Mesenchymal stem cell (in vitro differentiated cells and primary cell): ENCODE measurements at regions not wholly inside any gene's neighbourhood (a gene's known extent, or its start where the extent isn't known, plus 50 kb on each side); places are given as distances from the start of the nearest gene placed in this dataset.
"Not testable (repeated sequence)": the region's sequence is repeated elsewhere in the genome, so short reads cannot be mapped to it uniquely, and the experiment has no call there.

Experiments used
- DNase-seq: peaks from one replicate; pipeline ENCODE4 v3.0.0-alpha.2; 2013
- H2AFZ ChIP-seq: one replicate; pipeline ENCODE4 v1.6.1; 2013; ENCODE audit warnings: low read depth, mild to moderate bottlenecking, control low read depth, inconsistent platforms, low read length, moderate library complexity
- H2AK5ac ChIP-seq: 2 replicates; pipeline ENCODE4 v1.6.1; 2013; ENCODE audit warnings: low read length, moderate library complexity, mild to moderate bottlenecking, inconsistent platforms; ENCODE audit not compliant: severe bottlenecking
- H2BK120ac ChIP-seq: one replicate; pipeline ENCODE4 v1.6.1; 2013; ENCODE audit warnings: low read depth, mild to moderate bottlenecking, inconsistent platforms, low read length, moderate library complexity
- H2BK12ac ChIP-seq, 2 experiments: one replicate each; pipeline ENCODE4 v1.6.1; 2013; ENCODE audit warnings: inconsistent platforms in 2 of 2, low read length in 2 of 2, mild to moderate bottlenecking in 2 of 2, moderate library complexity in 2 of 2, control low read depth in 1 of 2
- H2BK15ac ChIP-seq: one replicate; pipeline ENCODE4 v1.6.1; 2013; ENCODE audit warnings: mild to moderate bottlenecking, low read depth, inconsistent platforms; ENCODE audit not compliant: poor library complexity, severe bottlenecking
- H2BK5ac ChIP-seq: 2 replicates; pipeline ENCODE4 v1.6.1; 2013; ENCODE audit warnings: low read depth, mild to moderate bottlenecking, low read length, control low read depth, inconsistent platforms; ENCODE audit not compliant: poor library complexity, severe bottlenecking
- H3K14ac ChIP-seq, 2 experiments: one replicate each; pipeline ENCODE4 v1.6.1; 2013; ENCODE audit warnings: inconsistent platforms in 2 of 2, low read length in 2 of 2, control low read depth in 1 of 2, mild to moderate bottlenecking in 1 of 2, moderate library complexity in 1 of 2
- H3K18ac ChIP-seq, 2 experiments: one replicate each; pipeline ENCODE4 v1.6.1; 2013; ENCODE audit warnings: inconsistent platforms in 2 of 2, low read length in 2 of 2, control low read depth in 1 of 2, low read depth in 1 of 2, mild to moderate bottlenecking in 1 of 2
- H3K23ac ChIP-seq, 2 experiments: one replicate each; pipeline ENCODE4 v1.6.1; 2013; ENCODE audit warnings: inconsistent platforms in 2 of 2, low read length in 2 of 2, mild to moderate bottlenecking in 2 of 2, moderate library complexity in 2 of 2, control low read depth in 1 of 2
- H3K27ac ChIP-seq: 2 replicates; pipeline ENCODE4 v1.5.1; 2013; ENCODE audit warnings: mild to moderate bottlenecking, moderate library complexity, low read length, control low read depth, inconsistent platforms; ENCODE audit not compliant: poor library complexity, severe bottlenecking
- H3K27me3 ChIP-seq, 2 experiments: 2 replicates each; pipeline versions ENCODE4 v1.6.1 to v1.7.0; 2013; ENCODE audit warnings: low read length in 2 of 2, mild to moderate bottlenecking in 2 of 2, moderate library complexity in 2 of 2, control low read depth in 1 of 2, inconsistent platforms in 1 of 2; ENCODE audit not compliant: control insufficient read depth in 1 of 2, insufficient read depth in 1 of 2
- H3K36me3 ChIP-seq, 2 experiments: 2 replicates each; pipeline versions ENCODE4 v1.6.1 to v1.7.0; 2013; ENCODE audit warnings: low read length in 2 of 2, control low read depth in 1 of 2, inconsistent platforms in 1 of 2, low read depth in 1 of 2, mild to moderate bottlenecking in 1 of 2; ENCODE audit not compliant: insufficient read depth in 2 of 2, control insufficient read depth in 1 of 2
- H3K4ac ChIP-seq, 2 experiments: one replicate each; pipeline ENCODE4 v1.6.1; 2013; ENCODE audit warnings: inconsistent platforms in 2 of 2, low read length in 2 of 2, mild to moderate bottlenecking in 2 of 2, moderate library complexity in 2 of 2, control low read depth in 1 of 2, low read depth in 1 of 2
- H3K4me1 ChIP-seq: 2 replicates; pipeline ENCODE4 v1.6.1; 2013; ENCODE audit warnings: low read depth, low read length, control low read depth; ENCODE audit not compliant: control insufficient read depth, insufficient read depth
- H3K4me2 ChIP-seq: 2 replicates; pipeline ENCODE4 v1.6.1; 2013; ENCODE audit warnings: low read length, mild to moderate bottlenecking, inconsistent platforms; ENCODE audit not compliant: poor library complexity, severe bottlenecking
- H3K4me3 ChIP-seq, 2 experiments: 2 replicates each; pipeline versions ENCODE4 v1.5.1 to v1.7.0; 2013; ENCODE audit warnings: low read length in 2 of 2, mild to moderate bottlenecking in 2 of 2, control low read depth in 1 of 2, low read depth in 1 of 2; ENCODE audit not compliant: insufficient read depth in 1 of 2
- H3K79me1 ChIP-seq: replicated peaks from 2 replicates; pipeline ENCODE4 v1.6.1; 2013; ENCODE audit warnings: mild to moderate bottlenecking, control low read depth, low read length, inconsistent platforms; ENCODE audit not compliant: poor library complexity, severe bottlenecking
- H3K9ac ChIP-seq: 2 replicates; pipeline ENCODE4 v1.7.0; 2013; ENCODE audit warnings: mild to moderate bottlenecking, low read length, moderate library complexity
- H3K9me3 ChIP-seq: 2 replicates; pipeline ENCODE4 v1.7.0; 2013; ENCODE audit warnings: mild to moderate bottlenecking, low read length; ENCODE audit not compliant: control insufficient read depth
- H4K8ac ChIP-seq: one replicate; pipeline ENCODE4 v1.6.1; 2013; ENCODE audit warnings: inconsistent platforms, mild to moderate bottlenecking, low read length, moderate library complexity
- H4K91ac ChIP-seq: one replicate; pipeline ENCODE4 v1.6.1; 2013; ENCODE audit warnings: mild to moderate bottlenecking, low read length, inconsistent platforms
- WGBS: methylation state at CpG from one replicate; pipeline ENCODE4 v1.1.7; 2013; ENCODE audit warnings: mixed read lengths; 5-methylcytosine and 5-hydroxymethylcytosine counted together

- DNase-seq, result no peak
- H2BK120ac ChIP-seq, result no peak overlapping the region
- no peak overlapping the region for H2BK12ac ChIP-seq
- no peak overlapping the region for H3K4me3 ChIP-seq
- no peak overlapping the region for H3K4ac ChIP-seq
- no peak overlapping the region for H3K23ac ChIP-seq
- H3K27me3 ChIP-seq, result peaks cover 0 to 3% of the 10 kb centered on the region in 2 experiments
- H3K9ac ChIP-seq, result no peak overlapping the region
- no peaks in the 10 kb centered on the region for H3K36me3 ChIP-seq
- no peaks in the 10 kb centered on the region for H3K4me1 ChIP-seq
- H2AK5ac ChIP-seq, result no peak overlapping the region
- no peak overlapping the region for H2BK15ac ChIP-seq
- no peaks in the 10 kb centered on the region for H3K9me3 ChIP-seq
- no peak overlapping the region for H3K18ac ChIP-seq
- no peak overlapping the region for H4K91ac ChIP-seq
- H3K79me1 ChIP-seq, result no peaks in the 10 kb centered on the region
- H3K14ac ChIP-seq, result no peak overlapping the region
- no peak overlapping the region for H4K8ac ChIP-seq
- H2BK5ac ChIP-seq, result no peak overlapping the region
- H3K27ac ChIP-seq, result no peak overlapping the region
- no peak overlapping the region for H2AFZ ChIP-seq
- no peak overlapping the region for H3K4me2 ChIP-seq
Observed at GRCh38 chr4:11817088-11817487, 388.4 kb upstream of the HS3ST1 start.

GRCh38 chr4:11814758-11815157 lies 386.1 kb upstream of the HS3ST1 start:
- Histone ChIP-seq H3K79me1 (no peaks in the 10 kb centered on the region), H3K23ac (no peak overlapping the region), H3K27ac (no peak overlapping the region), H3K9me3 (no peaks in the 10 kb centered on the region), H2BK120ac (no peak overlapping the region), H4K91ac (no peak overlapping the region), H3K4me2 (no peak overlapping the region), H2BK12ac (no peak overlapping the region), H4K8ac (no peak overlapping the region), H2AK5ac (no peak overlapping the region), H3K4ac (no peak overlapping the region), H3K9ac (no peak overlapping the region), H3K4me3 (no peak overlapping the region), H2BK15ac (no peak overlapping the region), H3K36me3 (no peaks in the 10 kb centered on the region), H3K14ac (no peak overlapping the region), H3K4me1 (no peaks in the 10 kb centered on the region), H3K27me3 (no peaks in the 10 kb centered on the region), H3K18ac (no peak overlapping the region), H2AFZ (no peak overlapping the region), H2BK5ac (no peak overlapping the region)
- DNase-seq, result no peak
- WGBS, result 70% methylated on average over 1 of the region's 2 CpGs

GRCh38 chr4:11813951-11814446 lies 385.3 kb upstream of the HS3ST1 start:
- Histone ChIP-seq H2BK12ac (no peak overlapping the region), H3K23ac (no peak overlapping the region), H3K79me1 (no peaks in the 10 kb centered on the region), H2AK5ac (no peak overlapping the region), H4K8ac (no peak overlapping the region), H2BK15ac (no peak overlapping the region), H3K4me2 (no peak overlapping the region), H2AFZ (no peak overlapping the region), H2BK5ac (no peak overlapping the region), H3K18ac (no peak overlapping the region), H3K36me3 (no peaks in the 10 kb centered on the region), H3K14ac (no peak overlapping the region), H3K9ac (no peak overlapping the region), H3K27me3 (no peaks in the 10 kb centered on the region), H3K9me3 (no peaks in the 10 kb centered on the region), H3K4me1 (no peaks in the 10 kb centered on the region), H3K4ac (no peak overlapping the region), H2BK120ac (no peak overlapping the region), H3K4me3 (no peak overlapping the region), H4K91ac (no peak overlapping the region), H3K27ac (no peak overlapping the region)
- DNase-seq, result no peak
- 90% methylated on average over 1 of the region's 1 CpG for WGBS

GRCh38 chr4:11811521-11811920 lies 382.8 kb upstream of the HS3ST1 start:
- 88% methylated on average over 2 of the region's 3 CpGs for WGBS
- H3K79me1 ChIP-seq, H2BK120ac ChIP-seq, H3K4ac ChIP-seq, H3K9me3 ChIP-seq, H2AK5ac ChIP-seq, H3K36me3 ChIP-seq, H3K27me3 ChIP-seq, H3K9ac ChIP-seq, H3K23ac ChIP-seq, H3K27ac ChIP-seq, H3K18ac ChIP-seq, DNase-seq, H2AFZ ChIP-seq, H4K8ac ChIP-seq, H3K4me2 ChIP-seq, H4K91ac ChIP-seq, H2BK15ac ChIP-seq, H2BK12ac ChIP-seq, H2BK5ac ChIP-seq, H3K4me3 ChIP-seq, H3K14ac ChIP-seq, H3K4me1 ChIP-seq: not testable (repeated sequence)
